IMR-90 (cell line): ENCODE measurements at regions not wholly inside any gene's neighbourhood (a gene's known extent, or its start where the extent isn't known, plus 50 kb on each side); places are given as distances from the start of the nearest gene placed in this dataset.
A peak's percentile ranks its signal among the peaks of the same experiment; 100 is the strongest.

ENCODE experiments used
- ATAC-seq: fragments of 200-7000 bp; cut with Tn5 transposase; 2 replicates; pipeline ENCODE4 v1.9.1; 2020; ENCODE audit warnings: low read depth, mild to moderate bottlenecking, moderate library complexity
- BruUV-seq: library from RNA; stranded (reverse); fragments of 400-500 nt; replicated peaks from 2 replicates; lab custom pipeline; 2021; lab: Mats Ljungman, UMichigan
- CTCF ChIA-PET: fragments of 300-600 bp; formaldehyde crosslinking; extraction: SDS; loops from one replicate; lab custom pipeline; 2021; ENCODE audit warnings: antibody characterized with exemption; lab: Yijun Ruan, JAX
- POLR2A ChIA-PET: fragments of 300-600 bp; sonication (Branson Sonifier 250); formaldehyde crosslinking; loops from one replicate; lab custom pipeline; 2022; ENCODE audit warnings: antibody characterized with exemption; ENCODE audit not compliant: unreplicated experiment; lab: Charles Lee
- DNase-seq: peaks from one replicate; pipeline ENCODE4 v3.0.0; 2013
- H2AFZ ChIP-seq: replicated peaks from 2 replicates; pipeline ENCODE3; 2013; ENCODE audit warnings: low read length, mild to moderate bottlenecking; ENCODE audit not compliant: poor library complexity
- H2AK5ac ChIP-seq: 2 replicates; pipeline ENCODE4 v1.6.1; 2013; ENCODE audit warnings: low read depth, low read length, inconsistent platforms
- H2AK9ac ChIP-seq: replicated peaks from 2 replicates; pipeline ENCODE3; 2013; ENCODE audit warnings: mild to moderate bottlenecking, low read depth, low read length, moderate library complexity; ENCODE audit not compliant: poor library complexity
- H2BK120ac ChIP-seq: 2 replicates; pipeline ENCODE4 v1.6.1; 2013; ENCODE audit warnings: low read depth, low read length, inconsistent platforms
- H2BK15ac ChIP-seq: 3 replicates; pipeline ENCODE4 v1.6.1; 2013; ENCODE audit warnings: low read depth, low read length, inconsistent platforms
- H2BK20ac ChIP-seq: 2 replicates; pipeline ENCODE4 v1.6.1; 2013; ENCODE audit warnings: low read depth, mild to moderate bottlenecking, inconsistent platforms, low read length, moderate library complexity
- H2BK5ac ChIP-seq: 2 replicates; pipeline ENCODE4 v1.6.1; 2013; ENCODE audit warnings: mild to moderate bottlenecking, low read depth, low read length, inconsistent platforms; ENCODE audit not compliant: poor library complexity, severe bottlenecking
- H3K14ac ChIP-seq: replicated peaks from 2 replicates; pipeline ENCODE4 v1.6.1; 2013; ENCODE audit warnings: low read depth, low read length, inconsistent platforms
- H3K18ac ChIP-seq: 2 replicates; pipeline ENCODE4 v1.6.1; 2013; ENCODE audit warnings: low read depth, low read length, control low read depth
- H3K23ac ChIP-seq: 2 replicates; pipeline ENCODE4 v1.6.1; 2013; ENCODE audit warnings: low read depth, low read length, inconsistent platforms
- H3K27ac ChIP-seq: 2 replicates; pipeline ENCODE4 v1.5.1; 2013; ENCODE audit warnings: mild to moderate bottlenecking, control low read depth, low read length; ENCODE audit not compliant: insufficient read depth
- H3K27me3 ChIP-seq: 2 replicates; pipeline ENCODE4 v1.6.1; 2013; ENCODE audit warnings: low read length; ENCODE audit not compliant: control insufficient read depth, insufficient read depth
- H3K36me3 ChIP-seq: 2 replicates; pipeline ENCODE4 v1.6.1; 2013; ENCODE audit warnings: low read length, mixed read lengths; ENCODE audit not compliant: control insufficient read depth, insufficient read depth
- H3K4ac ChIP-seq: 2 replicates; pipeline ENCODE4 v1.6.1; 2013; ENCODE audit warnings: low read depth, low read length, inconsistent platforms
- H3K4me1 ChIP-seq: 2 replicates; pipeline ENCODE4 v1.6.1; 2013; ENCODE audit warnings: low read length, mixed read lengths; ENCODE audit not compliant: control insufficient read depth, insufficient read depth
- H3K4me2 ChIP-seq: 2 replicates; pipeline ENCODE4 v1.6.1; 2013; ENCODE audit warnings: low read depth, mild to moderate bottlenecking, control low read depth, low read length, moderate library complexity
- H3K4me3 ChIP-seq: 2 replicates; pipeline ENCODE4 v1.5.1; 2013; ENCODE audit warnings: low read depth, mild to moderate bottlenecking, control low read depth, low read length, moderate library complexity; ENCODE audit not compliant: insufficient read depth
- H3K56ac ChIP-seq: 2 replicates; pipeline ENCODE4 v1.6.1; 2013; ENCODE audit warnings: low read length, inconsistent platforms; ENCODE audit not compliant: insufficient read depth; ENCODE audit errors: extremely low read depth
- H3K79me1 ChIP-seq, 2 experiments: 2 replicates each; pipeline ENCODE4 v1.6.1; 2013; ENCODE audit warnings: low read length in 2 of 2, inconsistent platforms in 1 of 2, low read depth in 1 of 2
- H3K9ac ChIP-seq: 2 replicates; pipeline ENCODE4 v1.6.1; 2013; ENCODE audit warnings: low read depth, low read length, control low read depth
- H3K9me1 ChIP-seq: 2 replicates; pipeline ENCODE4 v1.6.1; 2013; ENCODE audit warnings: low read length, inconsistent platforms; ENCODE audit not compliant: insufficient read depth
- H3K9me3 ChIP-seq: 2 replicates; pipeline ENCODE4 v1.6.1; 2013; ENCODE audit warnings: low read length; ENCODE audit not compliant: control insufficient read depth, insufficient read depth
- H4K20me1 ChIP-seq: 2 replicates; pipeline ENCODE4 v1.6.1; 2013; ENCODE audit warnings: low read length, inconsistent platforms; ENCODE audit not compliant: insufficient read depth
- H4K5ac ChIP-seq: 2 replicates; pipeline ENCODE4 v1.6.1; 2013; ENCODE audit warnings: mild to moderate bottlenecking, low read depth, low read length, control low read depth
- H4K8ac ChIP-seq, 2 experiments: 2 replicates each; pipeline ENCODE4 v1.6.1; 2013; ENCODE audit warnings: low read depth in 2 of 2, low read length in 2 of 2, control low read depth in 1 of 2, inconsistent platforms in 1 of 2
- H4K91ac ChIP-seq: 2 replicates; pipeline ENCODE4 v1.6.1; 2013; ENCODE audit warnings: low read depth, low read length, inconsistent platforms; ENCODE audit not compliant: insufficient read depth
- NFE2L2 ChIP-seq: fragments of 150-350 bp; IDR thresholded peaks from 2 replicates; pipeline ENCODE4 v1.6.1; 2016; ENCODE audit warnings: low read depth, mild to moderate bottlenecking, low read length
- WGBS, 2 experiments: methylation state at CpG; one replicate each; pipeline versions ENCODE4 v1.1.5 to v1.1.7; 2013; ENCODE audit warnings: missing lambda C conversion rate in 2 of 2; ENCODE audit not compliant: insufficient read length in 1 of 2; ENCODE audit errors: extremely low coverage in 2 of 2; 5-methylcytosine and 5-hydroxymethylcytosine counted together
- dilution Hi-C: fragments of 300-500 bp; cut with HindIII; formaldehyde crosslinking; loops from one replicate; pipeline ENCODE4 v1.14.3; 2018; ENCODE audit warnings: low sequenced_read_pairs; ENCODE audit not compliant: unreplicated experiment
- in situ Hi-C: fragments of 300-500 bp; cut with MboI; formaldehyde crosslinking; loops from 3 replicates; pipeline ENCODE4 v1.14.3; 2019; ENCODE audit warnings: low sequenced_read_pairs, inconsistent platforms, mixed read lengths
- intact Hi-C: fragments of 100-400 bp; cut with micrococcal nuclease; formaldehyde crosslinking; loops from 2 replicates; pipeline ENCODE4 v1.10.0; 2022
- TF ChIP-seq, protein P1 (sequence below): fragments of 150-350 bp; IDR thresholded peaks from 2 replicates; pipeline ENCODE4 v1.6.1; 2016; ENCODE audit warnings: low read depth, mild to moderate bottlenecking, low read length, moderate library complexity, borderline replicate concordance

DNA sequence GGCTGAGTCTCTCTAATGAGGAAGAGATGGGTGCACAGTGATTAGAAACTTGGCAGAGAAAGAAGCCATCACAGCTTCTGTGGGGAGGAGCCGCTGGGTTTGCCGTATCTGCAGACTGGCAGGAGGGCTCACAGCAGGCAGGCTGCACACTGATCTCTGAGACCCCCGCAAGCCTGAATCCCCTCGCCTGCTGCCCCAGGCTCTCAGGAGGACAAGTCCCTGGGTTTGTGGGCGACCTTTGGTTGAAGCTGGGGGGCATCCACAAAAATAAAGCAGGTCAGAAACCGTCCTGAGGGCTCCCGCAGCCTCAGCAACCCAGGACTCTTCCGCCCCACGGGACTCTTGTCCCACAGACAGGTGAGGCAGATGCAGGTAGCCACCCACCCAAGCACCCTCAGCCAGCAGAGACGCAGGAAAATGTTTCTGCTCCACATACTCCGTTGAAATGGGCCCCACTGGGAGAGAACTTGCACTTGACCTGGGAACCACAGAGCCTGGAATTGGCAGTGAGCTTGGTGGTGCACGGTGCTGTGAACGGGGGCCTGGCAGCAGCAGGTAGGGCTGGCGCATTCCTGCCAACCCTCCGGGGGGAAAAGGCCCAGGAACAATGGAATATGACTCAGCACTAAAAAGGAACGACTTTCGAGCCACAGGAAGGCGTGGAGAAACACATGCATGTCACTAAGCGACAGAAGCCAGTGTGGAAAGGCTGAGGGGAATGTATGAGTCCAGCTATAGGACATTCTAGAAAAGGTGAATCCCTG lies 89.9 kb downstream of the YTHDF1 start:
- Histone ChIP-seq H3K18ac (no peak overlapping the region), H2AFZ (no peak overlapping the region), H3K56ac (no peak overlapping the region), H4K91ac (no peak overlapping the region), H3K9ac (no peak overlapping the region), H3K79me1 (no peaks in the 10 kb centered on the region), H3K9me3 (peaks cover 3% of the 10 kb centered on the region; the same call in 1 of the 2 replicates), H2AK9ac (no peak overlapping the region), H2BK5ac (no peak overlapping the region), H2BK15ac (no peak overlapping the region), H3K23ac (no peak overlapping the region), H3K27me3 (peaks cover 36% of the 10 kb centered on the region), H4K20me1 (no peaks in the 10 kb centered on the region), H3K4me3 (no peak overlapping the region), H4K5ac (no peak overlapping the region), H3K4me1 (no peaks in the 10 kb centered on the region), H3K4ac (no peak overlapping the region), H3K27ac (no peak overlapping the region), H3K14ac (no peak overlapping the region), H3K9me1 (no peaks in the 10 kb centered on the region), H4K8ac (no peak overlapping the region), H2BK20ac (no peak overlapping the region), H3K4me2 (no peak overlapping the region), H3K36me3 (no peaks in the 10 kb centered on the region), H2AK5ac (no peak overlapping the region), H2BK120ac (no peak overlapping the region)
- dilution Hi-C loops = no loop called here
- BruUV-seq = no TSS peak
- POLR2A ChIA-PET = no interaction called here
- CTCF ChIA-PET = no interaction called here
- ATAC-seq (no peak), DNase-seq (no peak)
- intact Hi-C loops = no loop called here
- WGBS, 2 experiments = 31% methylated on average over 7 of the region's 19 CpGs; no CpG with 5 or more reads in 1 of the 2 experiments
- in situ Hi-C loops = no loop called here
- TF ChIP-seq, protein P1, sequence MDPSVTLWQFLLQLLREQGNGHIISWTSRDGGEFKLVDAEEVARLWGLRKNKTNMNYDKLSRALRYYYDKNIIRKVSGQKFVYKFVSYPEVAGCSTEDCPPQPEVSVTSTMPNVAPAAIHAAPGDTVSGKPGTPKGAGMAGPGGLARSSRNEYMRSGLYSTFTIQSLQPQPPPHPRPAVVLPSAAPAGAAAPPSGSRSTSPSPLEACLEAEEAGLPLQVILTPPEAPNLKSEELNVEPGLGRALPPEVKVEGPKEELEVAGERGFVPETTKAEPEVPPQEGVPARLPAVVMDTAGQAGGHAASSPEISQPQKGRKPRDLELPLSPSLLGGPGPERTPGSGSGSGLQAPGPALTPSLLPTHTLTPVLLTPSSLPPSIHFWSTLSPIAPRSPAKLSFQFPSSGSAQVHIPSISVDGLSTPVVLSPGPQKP = no peak
- TF ChIP-seq NFE2L2 = 0 out of 2 replicates have a peak, but pooled peaks have one; percentile 6
